Mucosa of descending colon (tissue), 3 donors: ENCODE measurements at regions not wholly inside any gene's neighbourhood (a gene's known extent, or its start where the extent isn't known, plus 50 kb on each side); places are given as distances from the start of the nearest gene placed in this dataset.
"Not testable (repeated sequence)": the region's sequence is repeated elsewhere in the genome, so short reads cannot be mapped to it uniquely, and the experiment has no call there.

Experiments
- ATAC-seq: fragments of 200-7000 bp; cut with Tn5 transposase; one replicate; pipeline ENCODE4 v1.9.1; 2020; ENCODE audit warnings: mild to moderate bottlenecking, moderate library complexity
- DNase-seq, 3 donors: peaks; one replicate each; pipeline ENCODE4 v3.0.0-alpha.2; 2020
- H3K36me3 ChIP-seq: fragments of 200-600 bp; one replicate; pipeline ENCODE4 v1.8.0; 2021; ENCODE audit warnings: low read depth, mild to moderate bottlenecking
- H3K4me1 ChIP-seq: fragments of 200-600 bp; one replicate; pipeline ENCODE4 v1.8.0; 2021; ENCODE audit warnings: low read depth, mild to moderate bottlenecking
- H3K4me3 ChIP-seq: fragments of 200-600 bp; one replicate; pipeline ENCODE4 v1.8.0; 2021; ENCODE audit warnings: mild to moderate bottlenecking
- H3K9me3 ChIP-seq: fragments of 200-600 bp; one replicate; pipeline ENCODE4 v1.8.0; 2021; ENCODE audit warnings: mild to moderate bottlenecking
- intact Hi-C, 2 donors: fragments of 100-400 bp; cut with DNase I in 1 of 2; cut with micrococcal nuclease in 1 of 2; formaldehyde crosslinking; loops; one replicate each; pipeline versions ENCODE4 v1.11.0 to v1.11.1; 2022; cut with DNase I, micrococcal nuclease
- TF ChIP-seq, protein P1 (sequence below): fragments of 200-600 bp; IDR thresholded peaks from one replicate; pipeline ENCODE4 v1.8.0; 2022; ENCODE audit warnings: antibody characterized with exemption, mild to moderate bottlenecking
- donor health status: DM: no; HTN: no; CAD: no; lungs with moderate emphysema.
- donor health status: DM: no; HTN: no; CAD: no.
- donor health status: DM: no; HTN: yes; CAD: no.

DNA sequence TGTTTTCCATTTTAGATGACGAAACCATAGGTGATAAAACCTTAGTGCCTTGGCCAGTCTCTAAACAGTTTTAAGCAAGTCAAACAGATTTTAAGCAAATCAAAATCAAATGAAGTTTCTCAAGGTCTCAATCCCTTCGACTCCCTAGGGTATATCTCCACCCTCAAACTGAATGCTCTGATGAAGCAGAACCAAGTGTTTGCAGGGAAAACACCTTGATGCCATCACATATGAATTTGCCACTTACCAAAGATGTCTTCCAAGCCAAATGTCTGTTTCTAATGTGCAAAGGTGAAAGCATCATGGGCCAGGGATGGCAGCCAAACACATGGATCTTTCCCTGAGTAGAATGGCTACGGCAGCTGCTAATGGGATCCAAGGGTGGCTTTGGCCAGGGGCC lies 116.4 kb upstream of the COP1 start:
- Histone ChIP-seq H3K36me3 (no peaks in the 10 kb centered on the region), H3K9me3 (no peaks in the 10 kb centered on the region), H3K4me1 (no peaks in the 10 kb centered on the region), H3K4me3 (no peak overlapping the region)
- TF ChIP-seq, protein P1, sequence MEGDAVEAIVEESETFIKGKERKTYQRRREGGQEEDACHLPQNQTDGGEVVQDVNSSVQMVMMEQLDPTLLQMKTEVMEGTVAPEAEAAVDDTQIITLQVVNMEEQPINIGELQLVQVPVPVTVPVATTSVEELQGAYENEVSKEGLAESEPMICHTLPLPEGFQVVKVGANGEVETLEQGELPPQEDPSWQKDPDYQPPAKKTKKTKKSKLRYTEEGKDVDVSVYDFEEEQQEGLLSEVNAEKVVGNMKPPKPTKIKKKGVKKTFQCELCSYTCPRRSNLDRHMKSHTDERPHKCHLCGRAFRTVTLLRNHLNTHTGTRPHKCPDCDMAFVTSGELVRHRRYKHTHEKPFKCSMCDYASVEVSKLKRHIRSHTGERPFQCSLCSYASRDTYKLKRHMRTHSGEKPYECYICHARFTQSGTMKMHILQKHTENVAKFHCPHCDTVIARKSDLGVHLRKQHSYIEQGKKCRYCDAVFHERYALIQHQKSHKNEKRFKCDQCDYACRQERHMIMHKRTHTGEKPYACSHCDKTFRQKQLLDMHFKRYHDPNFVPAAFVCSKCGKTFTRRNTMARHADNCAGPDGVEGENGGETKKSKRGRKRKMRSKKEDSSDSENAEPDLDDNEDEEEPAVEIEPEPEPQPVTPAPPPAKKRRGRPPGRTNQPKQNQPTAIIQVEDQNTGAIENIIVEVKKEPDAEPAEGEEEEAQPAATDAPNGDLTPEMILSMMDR: no peak
- no peak for ATAC-seq
- DNase-seq: no peak
- intact Hi-C loops: no loop called here

DNA sequence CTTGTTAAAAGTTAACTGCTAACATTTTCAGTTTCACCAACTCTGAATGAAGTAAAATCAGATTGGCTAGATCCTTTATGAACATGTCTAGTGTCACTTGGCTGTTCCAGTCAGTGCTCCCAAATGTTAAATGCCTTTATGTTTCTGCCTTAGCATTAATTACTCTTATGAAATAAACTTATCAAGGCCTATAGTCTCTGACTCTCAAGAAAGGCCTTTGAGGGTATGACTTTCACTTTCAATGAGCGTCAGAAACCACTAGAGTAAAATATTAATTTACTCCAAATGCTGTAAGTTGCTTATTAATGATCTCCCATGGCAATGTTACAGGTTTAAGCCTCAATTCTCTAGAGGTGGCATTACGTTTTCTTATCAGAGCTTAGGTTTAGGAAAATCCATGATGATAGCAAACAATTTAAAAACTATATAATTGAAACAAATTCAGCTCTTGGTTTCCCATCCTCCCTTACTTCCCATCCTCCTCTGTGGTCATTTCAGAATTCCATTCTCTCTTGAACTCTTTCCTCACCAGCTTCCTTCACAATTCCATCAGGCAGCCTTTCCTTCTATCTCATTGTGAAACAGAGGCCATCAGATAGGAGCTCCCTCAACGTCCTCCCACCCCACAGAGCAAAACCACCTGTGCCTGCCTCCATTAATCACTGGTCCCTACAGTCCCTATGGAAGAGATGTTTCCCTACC lies 108.6 kb upstream of the COP1 start:
- H3K4me3 ChIP-seq: no peak overlapping the region
- DNase-seq: no peak
- no peaks in the 10 kb centered on the region for H3K9me3 ChIP-seq
- no peak for ATAC-seq
- TF ChIP-seq, protein P1: no peak
- H3K4me1 ChIP-seq: no peaks in the 10 kb centered on the region
- intact Hi-C loops: no loop called here
- no peaks in the 10 kb centered on the region for H3K36me3 ChIP-seq

DNA sequence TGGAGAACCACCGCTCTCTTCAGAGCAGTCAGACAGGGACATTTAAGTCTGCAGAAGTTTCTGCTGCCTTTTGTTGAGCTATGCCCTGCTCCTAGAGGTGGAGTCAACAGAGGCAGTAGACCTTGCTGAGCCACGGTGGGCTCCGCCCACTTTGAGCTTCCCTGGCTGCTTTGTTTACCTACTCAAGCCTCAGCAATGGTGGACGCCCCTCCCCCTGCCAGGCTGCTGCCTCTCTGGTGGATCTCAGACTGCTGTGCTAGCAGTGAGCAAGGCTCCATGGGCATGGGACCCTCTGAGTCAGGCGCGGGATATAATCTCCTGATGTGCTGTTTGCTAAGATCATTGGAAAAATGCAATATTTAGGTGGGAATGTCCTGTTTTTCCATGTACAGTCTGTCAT lies 89.5 kb upstream of the COP1 start:
- DNase-seq, intact Hi-C loops: not testable (repeated sequence)

DNA sequence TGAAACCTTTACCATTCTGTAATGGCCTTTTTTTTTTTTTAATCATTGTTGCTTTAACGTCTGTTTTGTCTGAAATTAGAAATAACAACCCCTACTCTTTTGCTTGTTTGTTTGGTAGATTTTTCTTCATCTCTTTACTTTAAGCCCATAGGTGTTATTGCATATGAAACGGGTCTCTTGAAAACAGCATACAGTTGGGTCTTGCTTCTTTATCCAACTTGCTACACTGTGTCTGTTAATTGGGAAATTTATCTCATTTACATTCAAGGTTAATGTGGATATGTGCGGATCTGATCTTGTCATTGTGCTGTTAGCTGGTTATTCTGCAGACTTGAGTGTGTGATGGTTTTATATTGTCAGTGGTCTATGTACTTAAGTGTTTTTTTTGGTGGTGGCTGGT lies 78.9 kb upstream of the COP1 start:
- intact Hi-C loops: no loop called here
- DNase-seq (no peak), ATAC-seq (no peak)
- peaks cover 20% of the 10 kb centered on the region for H3K9me3 ChIP-seq
- no peaks in the 10 kb centered on the region for H3K4me1 ChIP-seq
- no peak overlapping the region for H3K4me3 ChIP-seq
- TF ChIP-seq, protein P1: no peak
- H3K36me3 ChIP-seq: no peaks in the 10 kb centered on the region

More for the DNA sequence above, 89.5 kb upstream of the COP1 start:
- peaks cover 12% of the 10 kb centered on the region for H3K9me3 ChIP-seq
- H3K36me3 ChIP-seq, H3K4me3 ChIP-seq, H3K4me1 ChIP-seq, ATAC-seq: not testable (repeated sequence)

DNA sequence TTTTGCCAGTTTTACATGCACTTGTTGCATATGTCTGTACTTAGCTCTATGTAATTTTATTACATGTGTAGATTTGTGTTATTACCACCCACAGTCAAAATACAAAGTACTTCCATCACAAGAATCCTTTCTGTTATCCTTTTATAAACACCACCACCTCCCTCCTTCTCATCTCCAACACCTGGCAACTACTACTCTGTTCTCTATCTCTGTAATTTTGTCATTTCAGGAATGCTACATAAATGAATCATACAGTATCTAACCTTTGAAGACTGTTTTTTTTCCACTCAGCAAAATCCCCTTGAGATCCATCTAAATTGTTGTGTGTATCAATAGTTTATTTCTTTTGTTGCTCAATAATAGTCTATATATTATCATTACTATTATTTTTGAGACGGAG lies 64.5 kb upstream of the COP1 start:
- Histone ChIP-seq H3K4me3 (no peak overlapping the region), H3K4me1 (no peaks in the 10 kb centered on the region), H3K9me3 (no peaks in the 10 kb centered on the region), H3K36me3 (no peaks in the 10 kb centered on the region)
- intact Hi-C loops: no loop called here
- TF ChIP-seq, protein P1: no peak
- ATAC-seq: no peak
- DNase-seq: no peak
